Thoracic aorta (tissue), 2 donors: ENCODE measurements at regions not wholly inside any gene's neighbourhood (a gene's known extent, or its start where the extent isn't known, plus 50 kb on each side); places are given as distances from the start of the nearest gene placed in this dataset.

ENCODE experiments used
- ATAC-seq: fragments of 150-250 bp; one replicate; pipeline ENCODE4 v1.8.0; 2017; ENCODE audit warnings: low read depth; ENCODE audit not compliant: insufficient number of reproducible peaks, low FRiP score
- DNase-seq: peaks from one replicate; pipeline ENCODE4 v3.0.0-alpha.2; 2020; ENCODE audit warnings: low spot score
- H3K27ac ChIP-seq, 2 donors: fragments of 200-600 bp; sonication (generic); 1 replicate in 1 of 2; 2 replicates in 1 of 2; pipeline ENCODE4 v1.5.1; 2016; ENCODE audit warnings: mild to moderate bottlenecking in 2 of 2, moderate library complexity in 2 of 2
- H3K27me3 ChIP-seq: fragments of 200-600 bp; sonication (generic); replicated peaks from 2 replicates; pipeline ENCODE4 v1.6.0; 2016; ENCODE audit warnings: mild to moderate bottlenecking; ENCODE audit not compliant: insufficient read depth
- H3K36me3 ChIP-seq: fragments of 200-600 bp; sonication (generic); one replicate; pipeline ENCODE4 v1.5.1; 2016
- H3K4me1 ChIP-seq, 2 donors: fragments of 200-600 bp; sonication (generic); 1 replicate in 1 of 2; 2 replicates in 1 of 2; pipeline versions ENCODE4 v1.5.1 to v1.6.0; 2016; ENCODE audit warnings: low read depth in 2 of 2, mild to moderate bottlenecking in 1 of 2; ENCODE audit not compliant: control insufficient read depth in 1 of 2
- H3K4me3 ChIP-seq: fragments of 200-600 bp; sonication (generic); 2 replicates; pipeline ENCODE4 v1.5.1; 2016; ENCODE audit warnings: mild to moderate bottlenecking
- H3K9me3 ChIP-seq: fragments of 200-600 bp; sonication (generic); 2 replicates; pipeline ENCODE4 v1.5.1; 2016
- TF ChIP-seq, protein P1 (sequence below): fragments of 200-600 bp; sonication (generic); IDR thresholded peaks from one replicate; pipeline ENCODE4 v1.5.1; 2019; ENCODE audit warnings: antibody characterized with exemption

DNA sequence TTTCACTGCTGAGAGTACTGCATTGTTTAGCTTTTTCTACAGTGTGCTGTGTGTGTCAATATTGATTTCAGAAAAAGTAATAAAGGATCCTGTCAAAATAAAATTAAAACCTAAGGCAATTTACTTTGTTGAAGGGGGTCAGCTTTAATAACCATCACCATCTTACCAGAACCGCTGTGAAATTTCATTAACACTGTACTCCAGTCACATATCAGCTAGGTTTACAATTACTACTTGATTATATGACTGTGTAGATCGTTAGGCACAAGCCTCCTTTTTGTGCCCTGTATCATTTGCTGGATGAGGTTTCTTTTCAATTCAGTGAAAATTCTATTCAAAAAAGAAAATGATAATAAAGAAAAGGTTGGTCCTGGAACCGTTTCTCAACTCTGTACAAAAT, 917.2 kb downstream of the CENPC start:
- ATAC-seq (no peak), DNase-seq (no peak)
- Histone ChIP-seq H3K9me3 (no peaks in the 10 kb centered on the region), H3K27ac (no peak overlapping the region), H3K4me3 (no peak overlapping the region), H3K36me3 (no peaks in the 10 kb centered on the region), H3K4me1 (no peaks in the 10 kb centered on the region), H3K27me3 (no peaks in the 10 kb centered on the region)
- TF ChIP-seq, protein P1, sequence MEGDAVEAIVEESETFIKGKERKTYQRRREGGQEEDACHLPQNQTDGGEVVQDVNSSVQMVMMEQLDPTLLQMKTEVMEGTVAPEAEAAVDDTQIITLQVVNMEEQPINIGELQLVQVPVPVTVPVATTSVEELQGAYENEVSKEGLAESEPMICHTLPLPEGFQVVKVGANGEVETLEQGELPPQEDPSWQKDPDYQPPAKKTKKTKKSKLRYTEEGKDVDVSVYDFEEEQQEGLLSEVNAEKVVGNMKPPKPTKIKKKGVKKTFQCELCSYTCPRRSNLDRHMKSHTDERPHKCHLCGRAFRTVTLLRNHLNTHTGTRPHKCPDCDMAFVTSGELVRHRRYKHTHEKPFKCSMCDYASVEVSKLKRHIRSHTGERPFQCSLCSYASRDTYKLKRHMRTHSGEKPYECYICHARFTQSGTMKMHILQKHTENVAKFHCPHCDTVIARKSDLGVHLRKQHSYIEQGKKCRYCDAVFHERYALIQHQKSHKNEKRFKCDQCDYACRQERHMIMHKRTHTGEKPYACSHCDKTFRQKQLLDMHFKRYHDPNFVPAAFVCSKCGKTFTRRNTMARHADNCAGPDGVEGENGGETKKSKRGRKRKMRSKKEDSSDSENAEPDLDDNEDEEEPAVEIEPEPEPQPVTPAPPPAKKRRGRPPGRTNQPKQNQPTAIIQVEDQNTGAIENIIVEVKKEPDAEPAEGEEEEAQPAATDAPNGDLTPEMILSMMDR: no peak

DNA sequence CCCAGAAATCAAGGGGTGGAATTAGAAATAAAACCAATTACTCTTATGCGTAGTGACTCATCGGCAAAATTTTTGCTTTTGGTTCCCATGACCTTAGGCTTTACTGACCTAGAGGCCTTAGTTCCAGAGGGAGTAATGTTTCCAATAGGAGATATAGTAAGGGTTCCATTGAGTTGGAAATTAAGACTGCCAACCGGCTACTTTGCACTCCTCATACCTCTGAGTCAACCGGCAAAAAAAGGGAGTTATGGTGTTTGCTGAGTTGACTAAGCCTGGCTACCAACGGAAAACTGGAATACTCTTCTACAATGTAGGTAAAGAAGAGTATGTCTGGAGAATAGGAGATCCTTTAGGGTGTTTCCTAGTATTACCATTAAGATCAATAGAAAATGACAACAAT, 919.8 kb downstream of the CENPC start:
- no peaks in the 10 kb centered on the region for H3K4me1 ChIP-seq
- no peaks in the 10 kb centered on the region for H3K36me3 ChIP-seq
- DNase-seq: no peak
- TF ChIP-seq, protein P1: no peak
- no peaks in the 10 kb centered on the region for H3K9me3 ChIP-seq
- H3K4me3 ChIP-seq: no peak overlapping the region
- no peaks in the 10 kb centered on the region for H3K27me3 ChIP-seq
- no peak for ATAC-seq
- H3K27ac ChIP-seq: no peak overlapping the region

DNA sequence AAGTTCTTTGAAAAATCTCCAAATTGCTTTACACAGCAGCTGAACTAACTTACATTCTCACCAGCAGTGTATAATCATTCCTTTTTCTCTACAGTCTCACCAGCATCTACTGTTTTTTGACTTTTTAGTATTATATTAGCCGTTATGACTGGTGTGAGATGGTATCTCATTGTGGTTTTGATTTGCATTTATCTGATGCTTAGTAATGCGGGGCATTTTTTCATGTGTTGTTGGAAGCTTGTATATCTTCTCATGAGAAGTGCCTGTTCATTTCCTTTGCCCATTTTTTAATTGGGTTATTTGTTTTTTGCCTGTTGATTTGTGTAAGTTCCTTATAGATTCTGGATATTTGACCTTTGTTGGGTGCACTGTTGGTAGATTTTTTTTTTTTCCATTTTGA, 931.7 kb downstream of the CENPC start:
- DNase-seq: no peak
- no peaks in the 10 kb centered on the region for H3K4me1 ChIP-seq
- H3K9me3 ChIP-seq: no peaks in the 10 kb centered on the region
- H3K27ac ChIP-seq: no peak overlapping the region
- no peaks in the 10 kb centered on the region for H3K36me3 ChIP-seq
- H3K27me3 ChIP-seq: no peaks in the 10 kb centered on the region
- TF ChIP-seq, protein P1: no peak
- no peak for ATAC-seq
- H3K4me3 ChIP-seq: no peak overlapping the region

DNA sequence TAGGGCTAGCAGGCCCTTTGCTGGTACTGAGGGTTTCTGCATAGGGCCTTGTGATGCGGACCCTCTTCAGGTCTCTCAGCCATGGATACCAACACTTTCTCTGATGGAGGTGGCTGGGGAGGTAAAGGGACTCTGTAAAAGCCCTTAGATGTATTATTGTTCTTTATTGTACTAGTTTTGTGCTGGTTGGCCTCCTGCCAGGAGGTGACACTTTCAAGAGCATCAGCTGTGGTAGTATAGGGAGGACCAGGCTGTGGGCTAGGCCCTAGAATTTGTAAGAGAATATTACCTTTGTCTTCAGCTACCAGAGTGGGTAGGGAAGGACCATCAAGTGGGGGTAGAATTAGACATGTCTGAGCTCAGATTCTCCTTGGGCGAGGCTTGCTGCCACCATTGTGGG, 936.3 kb downstream of the CENPC start:
- H3K27me3 ChIP-seq: no peaks in the 10 kb centered on the region
- no peaks in the 10 kb centered on the region for H3K36me3 ChIP-seq
- no peak for DNase-seq
- no peaks in the 10 kb centered on the region for H3K9me3 ChIP-seq
- H3K27ac ChIP-seq: no peak overlapping the region
- ATAC-seq: no peak
- TF ChIP-seq, protein P1: no peak
- no peak overlapping the region for H3K4me3 ChIP-seq
- no peaks in the 10 kb centered on the region for H3K4me1 ChIP-seq

DNA sequence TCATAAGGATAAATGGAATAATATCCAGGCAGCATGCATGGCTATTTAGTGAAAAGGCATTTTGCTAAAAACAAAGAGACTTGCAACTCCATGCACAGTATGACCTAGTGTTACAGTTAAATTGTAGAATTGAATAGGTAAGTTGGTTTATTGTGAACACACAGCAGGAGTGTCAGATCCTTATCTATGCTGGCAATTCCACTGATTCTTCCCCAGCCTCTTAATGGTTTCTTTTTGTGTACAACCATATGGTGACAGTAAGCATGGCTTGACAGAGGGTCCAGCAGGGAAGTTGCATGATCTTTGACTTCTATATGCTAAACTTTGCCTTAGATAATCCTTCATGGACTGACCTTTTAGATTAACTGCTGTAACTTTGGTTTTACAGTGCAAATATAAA, 936.6 kb upstream of the EPHA5 start:
- H3K9me3 ChIP-seq: no peaks in the 10 kb centered on the region
- H3K4me3 ChIP-seq: no peak overlapping the region
- no peak for DNase-seq
- TF ChIP-seq, protein P1: no peak
- H3K4me1 ChIP-seq: no peaks in the 10 kb centered on the region
- H3K27me3 ChIP-seq: no peaks in the 10 kb centered on the region
- ATAC-seq: no peak
- H3K36me3 ChIP-seq: no peaks in the 10 kb centered on the region
- H3K27ac ChIP-seq: no peak overlapping the region
